MM.1S (cell line): ENCODE measurements at regions not wholly inside any gene's neighbourhood (a gene's known extent, or its start where the extent isn't known, plus 50 kb on each side); places are given as distances from the start of the nearest gene placed in this dataset.

Source experiments
- DNase-seq: peaks from one replicate; pipeline ENCODE4 v3.0.0-alpha.2; 2015
- H2AFZ ChIP-seq: fragments of 300-600 bp; sonication (generic); 2 replicates; pipeline ENCODE4 v1.6.0; 2016; ENCODE audit warnings: antibody characterized with exemption, low read length
- H3F3A ChIP-seq: fragments of 300-600 bp; sonication (generic); 2 replicates; pipeline ENCODE4 v1.6.1; 2016; ENCODE audit warnings: mild to moderate bottlenecking, antibody characterized with exemption, low read length, moderate library complexity, mixed read lengths; ENCODE audit not compliant: insufficient read depth
- H3K27ac ChIP-seq: fragments of 300-600 bp; sonication (generic); 2 replicates; pipeline ENCODE4 v1.5.1; 2016; ENCODE audit warnings: mild to moderate bottlenecking, low read length
- H3K27me3 ChIP-seq: fragments of 300-600 bp; sonication (generic); replicated peaks from 2 replicates; pipeline ENCODE4 v1.6.0; 2016; ENCODE audit warnings: low read length; ENCODE audit not compliant: insufficient read depth
- H3K36me3 ChIP-seq: fragments of 300-600 bp; sonication (generic); replicated peaks from 2 replicates; pipeline ENCODE4 v1.6.1; 2016; ENCODE audit warnings: mild to moderate bottlenecking, low read length, mixed read lengths; ENCODE audit not compliant: insufficient read depth
- H3K4me1 ChIP-seq: fragments of 300-600 bp; sonication (generic); 2 replicates; pipeline ENCODE4 v1.6.1; 2016; ENCODE audit warnings: low read length, mixed read lengths
- H3K4me2 ChIP-seq: fragments of 300-600 bp; sonication (generic); 2 replicates; pipeline ENCODE4 v1.6.0; 2016; ENCODE audit warnings: low read depth, low read length
- H3K4me3 ChIP-seq: fragments of 300-600 bp; sonication (generic); 2 replicates; pipeline ENCODE4 v1.5.1; 2016; ENCODE audit warnings: low read length, mixed read lengths
- H3K79me2 ChIP-seq: fragments of 300-600 bp; sonication (generic); 2 replicates; pipeline ENCODE4 v1.6.1; 2016; ENCODE audit warnings: mixed run types, low read length, mixed read lengths
- H3K9ac ChIP-seq: fragments of 300-600 bp; sonication (generic); 2 replicates; pipeline ENCODE4 v1.6.1; 2016; ENCODE audit warnings: low read length, mixed read lengths
- H3K9me2 ChIP-seq: fragments of 300-600 bp; sonication (generic); replicated peaks from 2 replicates; pipeline ENCODE4 v1.6.1; 2016; ENCODE audit warnings: mild to moderate bottlenecking, low read length, mixed read lengths; ENCODE audit not compliant: insufficient read depth
- H3K9me3 ChIP-seq: fragments of 300-600 bp; sonication (generic); replicated peaks from 2 replicates; pipeline ENCODE4 v1.6.1; 2016; ENCODE audit warnings: mild to moderate bottlenecking, low read length, mixed read lengths; ENCODE audit not compliant: insufficient read depth
- H4K20me1 ChIP-seq: fragments of 300-600 bp; sonication (generic); 2 replicates; pipeline ENCODE4 v1.6.1; 2016; ENCODE audit warnings: mild to moderate bottlenecking, low read length, moderate library complexity, mixed read lengths; ENCODE audit not compliant: insufficient read depth
- EZH2 ChIP-seq: fragments of 300-600 bp; sonication (generic); optimal IDR thresholded peaks from 2 replicates; pipeline ENCODE3; 2017; ENCODE audit warnings: low read depth, mild to moderate bottlenecking, antibody characterized with exemption, low read length, mixed read lengths
- EZH2phosphoT487 ChIP-seq: fragments of 300-600 bp; sonication (generic); IDR thresholded peaks from 2 replicates; pipeline ENCODE4 v1.6.1; 2018; ENCODE audit warnings: antibody characterized with exemption, low read length
- TF ChIP-seq, protein P1 (sequence below): fragments of 300-600 bp; sonication (generic); IDR thresholded peaks from 2 replicates; pipeline ENCODE4 v1.5.1; 2016; ENCODE audit warnings: antibody characterized with exemption, low read length, mixed read lengths

- Histone ChIP-seq H3K4me3 (no peak overlapping the region), H3K4me2 (no peak overlapping the region), H2AFZ (no peak overlapping the region), H3K4me1 (no peaks in the 10 kb centered on the region), H3K9me2 (no peaks in the 10 kb centered on the region), H3K27ac (no peak overlapping the region), H3K9me3 (no peaks in the 10 kb centered on the region), H3K9ac (no peak overlapping the region), H3F3A (no peaks in the 10 kb centered on the region), H4K20me1 (no peaks in the 10 kb centered on the region), H3K79me2 (no peaks in the 10 kb centered on the region), H3K36me3 (no peaks in the 10 kb centered on the region), H3K27me3 (no peaks in the 10 kb centered on the region)
- TF ChIP-seq, protein P1, sequence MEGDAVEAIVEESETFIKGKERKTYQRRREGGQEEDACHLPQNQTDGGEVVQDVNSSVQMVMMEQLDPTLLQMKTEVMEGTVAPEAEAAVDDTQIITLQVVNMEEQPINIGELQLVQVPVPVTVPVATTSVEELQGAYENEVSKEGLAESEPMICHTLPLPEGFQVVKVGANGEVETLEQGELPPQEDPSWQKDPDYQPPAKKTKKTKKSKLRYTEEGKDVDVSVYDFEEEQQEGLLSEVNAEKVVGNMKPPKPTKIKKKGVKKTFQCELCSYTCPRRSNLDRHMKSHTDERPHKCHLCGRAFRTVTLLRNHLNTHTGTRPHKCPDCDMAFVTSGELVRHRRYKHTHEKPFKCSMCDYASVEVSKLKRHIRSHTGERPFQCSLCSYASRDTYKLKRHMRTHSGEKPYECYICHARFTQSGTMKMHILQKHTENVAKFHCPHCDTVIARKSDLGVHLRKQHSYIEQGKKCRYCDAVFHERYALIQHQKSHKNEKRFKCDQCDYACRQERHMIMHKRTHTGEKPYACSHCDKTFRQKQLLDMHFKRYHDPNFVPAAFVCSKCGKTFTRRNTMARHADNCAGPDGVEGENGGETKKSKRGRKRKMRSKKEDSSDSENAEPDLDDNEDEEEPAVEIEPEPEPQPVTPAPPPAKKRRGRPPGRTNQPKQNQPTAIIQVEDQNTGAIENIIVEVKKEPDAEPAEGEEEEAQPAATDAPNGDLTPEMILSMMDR: no peak
- no peak for TF ChIP-seq EZH2phosphoT487
- TF ChIP-seq EZH2: no peak
- no peak for DNase-seq
These were observed 313.4 kb upstream of the DNAJC19 start for GRCh38 chr3:181302960-181303359.

GRCh38 chr3:181300033-181300432 is 310.5 kb upstream of the DNAJC19 start:
- no peaks in the 10 kb centered on the region for H3K4me1 ChIP-seq
- H3K9ac ChIP-seq: no peak overlapping the region
- H3K79me2 ChIP-seq: no peaks in the 10 kb centered on the region
- no peaks in the 10 kb centered on the region for H3F3A ChIP-seq
- H3K4me3 ChIP-seq: no peak overlapping the region
- no peak for DNase-seq
- no peaks in the 10 kb centered on the region for H3K9me3 ChIP-seq
- H3K27me3 ChIP-seq: no peaks in the 10 kb centered on the region
- no peak overlapping the region for H3K27ac ChIP-seq
- no peak overlapping the region for H2AFZ ChIP-seq
- no peaks in the 10 kb centered on the region for H3K36me3 ChIP-seq
- H3K4me2 ChIP-seq: no peak overlapping the region
- H3K9me2 ChIP-seq: no peaks in the 10 kb centered on the region
- TF ChIP-seq EZH2 (no peak), EZH2phosphoT487 (no peak)
- TF ChIP-seq, protein P1: no peak
- no peaks in the 10 kb centered on the region for H4K20me1 ChIP-seq

GRCh38 chr3:181298421-181298820 is 308.9 kb upstream of the DNAJC19 start:
- Histone ChIP-seq H3K9me3 (no peaks in the 10 kb centered on the region), H2AFZ (no peak overlapping the region), H3K9ac (no peak overlapping the region), H3K79me2 (no peaks in the 10 kb centered on the region), H3K27ac (no peak overlapping the region), H3K4me1 (no peaks in the 10 kb centered on the region), H4K20me1 (no peaks in the 10 kb centered on the region), H3K27me3 (no peaks in the 10 kb centered on the region), H3K9me2 (no peaks in the 10 kb centered on the region), H3K4me2 (no peak overlapping the region), H3K36me3 (no peaks in the 10 kb centered on the region), H3F3A (no peaks in the 10 kb centered on the region), H3K4me3 (no peak overlapping the region)
- no peak for DNase-seq
- TF ChIP-seq EZH2: no peak
- no peak for TF ChIP-seq EZH2phosphoT487
- TF ChIP-seq, protein P1: no peak
